OCI-LY1 (cell line): ENCODE measurements at regions not wholly inside any gene's neighbourhood (a gene's known extent, or its start where the extent isn't known, plus 50 kb on each side); places are given as distances from the start of the nearest gene placed in this dataset.

Experiments used
- EZH2 ChIP-seq: fragments of 200-600 bp; sonication (generic), shearing (Covaris generic); IDR thresholded peaks from 2 replicates; pipeline ENCODE4 v1.8.0; 2017; ENCODE audit warnings: borderline replicate concordance, mixed run types, mild to moderate bottlenecking, antibody characterized with exemption, low read length, moderate library complexity, mixed read lengths
- TF ChIP-seq, protein P1 (sequence below): fragments of 200-600 bp; sonication (generic), shearing (Covaris generic); IDR thresholded peaks from 2 replicates; pipeline ENCODE4 v1.5.1; 2017; ENCODE audit warnings: mild to moderate bottlenecking, antibody characterized with exemption, low read length, moderate library complexity, mixed read lengths

- TF ChIP-seq, protein P1, sequence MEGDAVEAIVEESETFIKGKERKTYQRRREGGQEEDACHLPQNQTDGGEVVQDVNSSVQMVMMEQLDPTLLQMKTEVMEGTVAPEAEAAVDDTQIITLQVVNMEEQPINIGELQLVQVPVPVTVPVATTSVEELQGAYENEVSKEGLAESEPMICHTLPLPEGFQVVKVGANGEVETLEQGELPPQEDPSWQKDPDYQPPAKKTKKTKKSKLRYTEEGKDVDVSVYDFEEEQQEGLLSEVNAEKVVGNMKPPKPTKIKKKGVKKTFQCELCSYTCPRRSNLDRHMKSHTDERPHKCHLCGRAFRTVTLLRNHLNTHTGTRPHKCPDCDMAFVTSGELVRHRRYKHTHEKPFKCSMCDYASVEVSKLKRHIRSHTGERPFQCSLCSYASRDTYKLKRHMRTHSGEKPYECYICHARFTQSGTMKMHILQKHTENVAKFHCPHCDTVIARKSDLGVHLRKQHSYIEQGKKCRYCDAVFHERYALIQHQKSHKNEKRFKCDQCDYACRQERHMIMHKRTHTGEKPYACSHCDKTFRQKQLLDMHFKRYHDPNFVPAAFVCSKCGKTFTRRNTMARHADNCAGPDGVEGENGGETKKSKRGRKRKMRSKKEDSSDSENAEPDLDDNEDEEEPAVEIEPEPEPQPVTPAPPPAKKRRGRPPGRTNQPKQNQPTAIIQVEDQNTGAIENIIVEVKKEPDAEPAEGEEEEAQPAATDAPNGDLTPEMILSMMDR: peak; percentile 56
- TF ChIP-seq EZH2: no peak
These were observed 108.4 kb upstream of the ZWINT start for GRCh38 chr10:56469482-56469881.
